K562 (cell line): ENCODE measurements at regions not wholly inside any gene's neighbourhood (a gene's known extent, or its start where the extent isn't known, plus 50 kb on each side); places are given as distances from the start of the nearest gene placed in this dataset.

Source experiments
- CLOCK ChIP-seq: fragments of 250-450 bp; sonication (Bioruptor Pico); IDR thresholded peaks from 2 replicates; pipeline ENCODE4 v1.4.0; 2020; ENCODE audit warnings: mild to moderate bottlenecking, moderate library complexity, borderline replicate concordance
- RHOXF2B ChIP-seq: fragments of 250-450 bp; sonication (Bioruptor Pico); conservative IDR thresholded peaks from 2 replicates; pipeline ENCODE4 v1.5.1; 2021
- RUNX1 ChIP-seq: sonication (generic); IDR thresholded peaks from 2 replicates; pipeline ENCODE4 v1.6.1; 2016; ENCODE audit warnings: antibody characterized with exemption, low read depth
- ZFP36 ChIP-seq: fragments of 150-350 bp; IDR thresholded peaks from 2 replicates; pipeline ENCODE4 v1.6.1; 2018; ENCODE audit warnings: low read length, low read depth; ENCODE audit not compliant: partially characterized antibody
- ZNF384 ChIP-seq: IDR thresholded peaks from 2 replicates; pipeline ENCODE4 v1.6.1; 2012; ENCODE audit warnings: low read depth, low read length, improper control_type of control experiment
- TF ChIP-seq, protein P1 (sequence below): sonication (generic); formaldehyde crosslinking; IDR thresholded peaks from 2 replicates; pipeline ENCODE4 v1.8.1; 2023; ENCODE audit warnings: mild to moderate bottlenecking, missing genetic modification reagents
- TF ChIP-seq, protein P2 (sequence below): sonication (generic); formaldehyde crosslinking; IDR thresholded peaks from 2 replicates; pipeline ENCODE4 v1.8.0; 2022; ENCODE audit warnings: mild to moderate bottlenecking, missing genetic modification reagents, borderline replicate concordance

- TF ChIP-seq, protein P1, sequence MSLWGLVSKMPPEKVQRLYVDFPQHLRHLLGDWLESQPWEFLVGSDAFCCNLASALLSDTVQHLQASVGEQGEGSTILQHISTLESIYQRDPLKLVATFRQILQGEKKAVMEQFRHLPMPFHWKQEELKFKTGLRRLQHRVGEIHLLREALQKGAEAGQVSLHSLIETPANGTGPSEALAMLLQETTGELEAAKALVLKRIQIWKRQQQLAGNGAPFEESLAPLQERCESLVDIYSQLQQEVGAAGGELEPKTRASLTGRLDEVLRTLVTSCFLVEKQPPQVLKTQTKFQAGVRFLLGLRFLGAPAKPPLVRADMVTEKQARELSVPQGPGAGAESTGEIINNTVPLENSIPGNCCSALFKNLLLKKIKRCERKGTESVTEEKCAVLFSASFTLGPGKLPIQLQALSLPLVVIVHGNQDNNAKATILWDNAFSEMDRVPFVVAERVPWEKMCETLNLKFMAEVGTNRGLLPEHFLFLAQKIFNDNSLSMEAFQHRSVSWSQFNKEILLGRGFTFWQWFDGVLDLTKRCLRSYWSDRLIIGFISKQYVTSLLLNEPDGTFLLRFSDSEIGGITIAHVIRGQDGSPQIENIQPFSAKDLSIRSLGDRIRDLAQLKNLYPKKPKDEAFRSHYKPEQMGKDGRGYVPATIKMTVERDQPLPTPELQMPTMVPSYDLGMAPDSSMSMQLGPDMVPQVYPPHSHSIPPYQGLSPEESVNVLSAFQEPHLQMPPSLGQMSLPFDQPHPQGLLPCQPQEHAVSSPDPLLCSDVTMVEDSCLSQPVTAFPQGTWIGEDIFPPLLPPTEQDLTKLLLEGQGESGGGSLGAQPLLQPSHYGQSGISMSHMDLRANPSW (CRISPR knock-in tag), result no peak
- TF ChIP-seq ZFP36 (no peak), CLOCK (CRISPR knock-in tag) (no peak), ZNF384 (no peak), RHOXF2B (CRISPR knock-in tag) (no peak), RUNX1 (no peak)
- TF ChIP-seq, protein P2, sequence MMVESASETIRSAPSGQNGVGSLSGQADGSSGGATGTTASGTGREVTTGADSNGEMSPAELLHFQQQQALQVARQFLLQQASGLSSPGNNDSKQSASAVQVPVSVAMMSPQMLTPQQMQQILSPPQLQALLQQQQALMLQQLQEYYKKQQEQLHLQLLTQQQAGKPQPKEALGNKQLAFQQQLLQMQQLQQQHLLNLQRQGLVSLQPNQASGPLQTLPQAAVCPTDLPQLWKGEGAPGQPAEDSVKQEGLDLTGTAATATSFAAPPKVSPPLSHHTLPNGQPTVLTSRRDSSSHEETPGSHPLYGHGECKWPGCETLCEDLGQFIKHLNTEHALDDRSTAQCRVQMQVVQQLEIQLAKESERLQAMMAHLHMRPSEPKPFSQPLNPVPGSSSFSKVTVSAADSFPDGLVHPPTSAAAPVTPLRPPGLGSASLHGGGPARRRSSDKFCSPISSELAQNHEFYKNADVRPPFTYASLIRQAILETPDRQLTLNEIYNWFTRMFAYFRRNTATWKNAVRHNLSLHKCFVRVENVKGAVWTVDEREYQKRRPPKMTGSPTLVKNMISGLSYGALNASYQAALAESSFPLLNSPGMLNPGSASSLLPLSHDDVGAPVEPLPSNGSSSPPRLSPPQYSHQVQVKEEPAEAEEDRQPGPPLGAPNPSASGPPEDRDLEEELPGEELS (CRISPR knock-in tag), result no peak
Measured at GRCh38 chr18:73805991-73806390, 341.6 kb downstream of the FBXO15 start (continued).
